B cell (primary cell): ENCODE measurements at regions not wholly inside any gene's neighbourhood (a gene's known extent, or its start where the extent isn't known, plus 50 kb on each side); places are given as distances from the start of the nearest gene placed in this dataset.
"Not testable (repeated sequence)": the region's sequence is repeated elsewhere in the genome, so short reads cannot be mapped to it uniquely, and the experiment has no call there.

Source experiments
- ATAC-seq: fragments of 200-7000 bp; cut with Tn5 transposase; one replicate; pipeline ENCODE4 v1.10.0; 2021; ENCODE audit warnings: low read depth, mild to moderate bottlenecking, moderate number of reproducible peaks, moderate library complexity
- CTCF ChIA-PET: fragments of 350-600 bp; sonication (Branson Sonifier 250); formaldehyde crosslinking; loops from one replicate; lab custom pipeline; 2021; ENCODE audit warnings: antibody characterized with exemption, inconsistent platforms; lab: Charles Lee
- POLR2A ChIA-PET: fragments of 350-600 bp; sonication (Branson Sonifier 250); formaldehyde crosslinking; loops from one replicate; lab custom pipeline; 2021; ENCODE audit warnings: antibody characterized with exemption; lab: Charles Lee
- DNase-seq: peaks from one replicate; pipeline ENCODE4 v3.0.0; 2013
- H2AFZ ChIP-seq: 2 replicates; pipeline ENCODE4 v1.6.1; 2012; ENCODE audit warnings: mild to moderate bottlenecking, low read depth, low read length; ENCODE audit not compliant: insufficient read depth, poor library complexity, severe bottlenecking
- H3K27ac ChIP-seq, 2 donors: 1 replicate in 1 of 2; 2 replicates in 1 of 2; pipeline ENCODE4 v1.5.1; 2012 to 2013; ENCODE audit warnings: low read length in 2 of 2, mild to moderate bottlenecking in 2 of 2, moderate library complexity in 1 of 2
- H3K27me3 ChIP-seq, 4 experiments: fragments of 200-600 bp in 1 of 4; sonication (generic) in 1 of 4; replicated peaks in 1 of 4; 1 replicate in 2 of 4; 2 replicates in 2 of 4; pipeline versions ENCODE4 v1.6.1 to v1.7.0; 2013 to 2016; ENCODE audit warnings: low read length in 3 of 4, mild to moderate bottlenecking in 2 of 4, mixed read lengths in 1 of 4, moderate library complexity in 1 of 4; ENCODE audit not compliant: insufficient read depth in 4 of 4, control insufficient read depth in 3 of 4; ENCODE audit errors: control extremely low read depth in 1 of 4
- H3K36me3 ChIP-seq, 2 experiments: replicated peaks in 1 of 2; 1 replicate in 1 of 2; 2 replicates in 1 of 2; pipeline versions ENCODE4 v1.6.1 to v1.7.1; 2013; ENCODE audit warnings: low read length in 1 of 2; ENCODE audit not compliant: insufficient read depth in 2 of 2, control insufficient read depth in 1 of 2; ENCODE audit errors: control extremely low read depth in 1 of 2, extremely low read depth in 1 of 2
- H3K4me1 ChIP-seq, 2 donors: fragments of 200-600 bp in 1 of 2; sonication (generic) in 1 of 2; 1 replicate in 1 of 2; 2 replicates in 1 of 2; pipeline versions ENCODE4 v1.5.1 to v1.6.1; 2013 to 2017; ENCODE audit warnings: low read length in 2 of 2; ENCODE audit not compliant: control insufficient read depth in 2 of 2, insufficient read depth in 2 of 2
- H3K4me2 ChIP-seq: replicated peaks from 2 replicates; pipeline ENCODE3; 2012; ENCODE audit warnings: mild to moderate bottlenecking, low read depth, low read length; ENCODE audit not compliant: poor library complexity, severe bottlenecking
- H3K4me3 ChIP-seq, 5 experiments: fragments of 200-600 bp in 1 of 5; sonication (generic) in 1 of 5; 1 replicate in 3 of 5; 2 replicates in 2 of 5; pipeline versions ENCODE4 v1.5.1 to v1.7.0; 2011 to 2016; ENCODE audit warnings: low read length in 4 of 5, mild to moderate bottlenecking in 4 of 5, low read depth in 2 of 5, control low read depth in 1 of 5, moderate library complexity in 1 of 5; ENCODE audit not compliant: insufficient read depth in 1 of 5; ENCODE audit errors: control extremely low read depth in 1 of 5, extremely low read depth in 1 of 5
- H3K79me2 ChIP-seq: fragments of 200-600 bp; sonication (generic); one replicate; pipeline ENCODE4 v1.6.0; 2016; ENCODE audit warnings: low read length; ENCODE audit not compliant: control insufficient read depth, insufficient read depth
- H3K9ac ChIP-seq: fragments of 200-600 bp; sonication (generic); 2 replicates; pipeline ENCODE4 v1.6.1; 2017; ENCODE audit warnings: mild to moderate bottlenecking, low read length, moderate library complexity
- H3K9me3 ChIP-seq, 3 donors: one replicate each; pipeline versions ENCODE4 v1.6.1 to v1.7.1; 2013; ENCODE audit warnings: low read length in 2 of 3; ENCODE audit not compliant: control insufficient read depth in 2 of 3, insufficient read depth in 1 of 3; ENCODE audit errors: control extremely low read depth in 1 of 3
- H4K20me1 ChIP-seq: 2 replicates; pipeline ENCODE4 v1.6.0; 2012; ENCODE audit warnings: mild to moderate bottlenecking, low read length; ENCODE audit not compliant: insufficient read depth, control insufficient read depth, poor library complexity, severe bottlenecking
- H3K27ac Mint-ChIP-seq: one replicate; pipeline ENCODE4 v1.8.0; 2021; ENCODE audit warnings: mixed read lengths
- H3K27me3 Mint-ChIP-seq: one replicate; pipeline ENCODE4 v1.8.0; 2021; ENCODE audit warnings: mixed read lengths
- H3K4me1 Mint-ChIP-seq: one replicate; pipeline ENCODE4 v1.8.0; 2021; ENCODE audit warnings: mixed read lengths
- H3K4me3 Mint-ChIP-seq: one replicate; pipeline ENCODE4 v1.8.0; 2021; ENCODE audit warnings: mixed read lengths
- H3K9me3 Mint-ChIP-seq: one replicate; pipeline ENCODE4 v1.8.0; 2022; ENCODE audit warnings: mixed read lengths; ENCODE audit not compliant: insufficient read depth
- WGBS: methylation state at CpG from one replicate; pipeline ENCODE4 v1.1.5; 2013; ENCODE audit warnings: missing lambda C conversion rate; ENCODE audit not compliant: insufficient coverage; 5-methylcytosine and 5-hydroxymethylcytosine counted together
- intact Hi-C: fragments of 100-400 bp; cut with micrococcal nuclease; formaldehyde crosslinking; loops from one replicate; pipeline ENCODE4 v1.10.0; 2022

DNA sequence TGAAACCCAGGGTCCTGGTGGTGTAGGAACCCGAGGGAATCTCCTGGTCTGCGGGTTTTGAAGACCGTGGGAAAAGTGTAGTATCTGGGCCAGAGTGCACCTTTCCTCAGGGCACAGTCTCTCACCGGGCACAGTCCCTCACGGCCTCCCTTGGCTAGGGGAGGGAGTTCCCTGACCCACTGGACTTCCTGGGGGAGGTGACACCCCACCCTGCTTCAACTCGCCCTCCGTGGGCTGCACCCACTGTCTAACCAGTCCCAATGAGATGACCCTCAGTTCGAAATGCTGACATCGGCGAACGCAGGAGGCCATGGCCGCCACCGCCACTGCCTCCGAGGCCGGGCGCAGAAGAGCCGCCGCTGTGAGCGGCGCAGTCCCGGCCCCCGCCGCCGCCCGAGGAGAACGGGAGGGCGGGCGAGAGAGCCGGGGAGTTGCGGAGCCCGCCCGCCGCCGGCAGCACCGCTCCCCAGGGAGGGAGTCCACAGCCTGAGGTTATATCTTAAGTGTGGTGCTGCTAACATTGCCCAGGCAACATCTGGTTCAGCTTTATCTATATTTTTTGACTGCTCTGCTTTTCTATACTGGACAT, 87.4 kb upstream of the GOLGA6L22 start:
- H3K27ac ChIP-seq, H3K79me2 ChIP-seq, H3K9me3 Mint-ChIP-seq, H3K27ac Mint-ChIP-seq, H4K20me1 ChIP-seq, H3K4me3 ChIP-seq, H3K36me3 ChIP-seq, H3K4me1 Mint-ChIP-seq, ATAC-seq, CTCF ChIA-PET, H3K4me3 Mint-ChIP-seq, H3K4me2 ChIP-seq, H3K4me1 ChIP-seq, H3K27me3 Mint-ChIP-seq, H3K9ac ChIP-seq, intact Hi-C loops, H3K27me3 ChIP-seq, H2AFZ ChIP-seq, POLR2A ChIA-PET, DNase-seq, H3K9me3 ChIP-seq: not testable (repeated sequence)
- WGBS: 77% methylated on average over 3 of the region's 35 CpGs

DNA sequence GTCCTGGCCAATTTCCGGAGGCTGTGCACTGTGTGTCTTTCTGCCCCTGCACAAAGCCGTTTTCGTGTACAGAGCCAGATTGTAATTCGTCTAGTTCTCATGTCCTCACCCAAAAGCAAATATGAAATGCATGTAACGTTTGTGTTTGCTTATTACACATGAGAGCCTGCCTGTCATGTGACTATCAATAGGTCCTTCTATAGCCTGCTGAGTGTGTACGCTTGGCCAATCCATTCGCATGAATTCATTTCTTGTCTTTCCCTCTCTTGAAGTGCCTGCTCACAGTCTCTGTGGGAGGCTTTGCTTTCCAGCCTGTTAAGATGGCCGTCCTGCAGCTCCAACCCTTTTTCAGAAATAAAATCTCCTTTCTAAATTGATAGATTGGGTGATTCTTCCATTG, 84.2 kb upstream of the GOLGA6L22 start:
- H3K27ac ChIP-seq, intact Hi-C loops, H2AFZ ChIP-seq, H3K9me3 ChIP-seq, H3K4me3 Mint-ChIP-seq, POLR2A ChIA-PET, H3K27me3 ChIP-seq, H3K4me2 ChIP-seq, H3K27ac Mint-ChIP-seq, H3K9ac ChIP-seq, H3K79me2 ChIP-seq, H3K4me1 Mint-ChIP-seq, DNase-seq, H4K20me1 ChIP-seq, H3K9me3 Mint-ChIP-seq, CTCF ChIA-PET, H3K4me3 ChIP-seq, H3K36me3 ChIP-seq, H3K4me1 ChIP-seq, H3K27me3 Mint-ChIP-seq, ATAC-seq: not testable (repeated sequence)
- WGBS: no CpG with 5 or more reads among the region's 8 CpGs

- H4K20me1 ChIP-seq, H3K27me3 ChIP-seq, H3K36me3 ChIP-seq, H3K4me3 Mint-ChIP-seq, H3K4me3 ChIP-seq, CTCF ChIA-PET, H3K9me3 ChIP-seq, H3K4me1 Mint-ChIP-seq, H3K4me2 ChIP-seq, ATAC-seq, H2AFZ ChIP-seq, DNase-seq, H3K4me1 ChIP-seq, H3K27me3 Mint-ChIP-seq, H3K79me2 ChIP-seq, H3K27ac Mint-ChIP-seq, H3K9me3 Mint-ChIP-seq, intact Hi-C loops, H3K27ac ChIP-seq, POLR2A ChIA-PET, H3K9ac ChIP-seq: not testable (repeated sequence)
- WGBS: no CpG with 5 or more reads among the region's 1 CpG
Measured at GRCh38 chr15:22375829-22376228, 82.9 kb upstream of the GOLGA6L22 start.

- peak; percentile 43 for ATAC-seq
- H3K4me1 Mint-ChIP-seq, POLR2A ChIA-PET, H3K27me3 ChIP-seq, H4K20me1 ChIP-seq, H3K36me3 ChIP-seq, H3K9me3 ChIP-seq, H3K4me3 Mint-ChIP-seq, H3K27me3 Mint-ChIP-seq, H3K9me3 Mint-ChIP-seq, intact Hi-C loops, H2AFZ ChIP-seq, H3K4me3 ChIP-seq, CTCF ChIA-PET, H3K27ac Mint-ChIP-seq, DNase-seq, H3K9ac ChIP-seq, H3K79me2 ChIP-seq, H3K4me2 ChIP-seq, H3K27ac ChIP-seq, H3K4me1 ChIP-seq: not testable (repeated sequence)
- whole genome bisulfite sequencing: no CpG with 5 or more reads among the region's 10 CpGs
Measured at GRCh38 chr15:22377859-22378258, 80.8 kb upstream of the GOLGA6L22 start.
